ENCODE measurements at regions not wholly inside any gene's neighbourhood (a gene's known extent, or its start where the extent isn't known, plus 50 kb on each side); places are given as distances from the start of the nearest gene placed in this dataset.
"Not testable (repeated sequence)": the region's sequence is repeated elsewhere in the genome, so short reads cannot be mapped to it uniquely, and the experiment has no call there.

GRCh38 chr11:71367756-71368155 is 80.4 kb downstream of the DHCR7 start:
- TF ChIP-seq, protein P1, sequence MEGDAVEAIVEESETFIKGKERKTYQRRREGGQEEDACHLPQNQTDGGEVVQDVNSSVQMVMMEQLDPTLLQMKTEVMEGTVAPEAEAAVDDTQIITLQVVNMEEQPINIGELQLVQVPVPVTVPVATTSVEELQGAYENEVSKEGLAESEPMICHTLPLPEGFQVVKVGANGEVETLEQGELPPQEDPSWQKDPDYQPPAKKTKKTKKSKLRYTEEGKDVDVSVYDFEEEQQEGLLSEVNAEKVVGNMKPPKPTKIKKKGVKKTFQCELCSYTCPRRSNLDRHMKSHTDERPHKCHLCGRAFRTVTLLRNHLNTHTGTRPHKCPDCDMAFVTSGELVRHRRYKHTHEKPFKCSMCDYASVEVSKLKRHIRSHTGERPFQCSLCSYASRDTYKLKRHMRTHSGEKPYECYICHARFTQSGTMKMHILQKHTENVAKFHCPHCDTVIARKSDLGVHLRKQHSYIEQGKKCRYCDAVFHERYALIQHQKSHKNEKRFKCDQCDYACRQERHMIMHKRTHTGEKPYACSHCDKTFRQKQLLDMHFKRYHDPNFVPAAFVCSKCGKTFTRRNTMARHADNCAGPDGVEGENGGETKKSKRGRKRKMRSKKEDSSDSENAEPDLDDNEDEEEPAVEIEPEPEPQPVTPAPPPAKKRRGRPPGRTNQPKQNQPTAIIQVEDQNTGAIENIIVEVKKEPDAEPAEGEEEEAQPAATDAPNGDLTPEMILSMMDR (IDR thresholded peaks at IDR 0.05; ENCODE audit: insufficient read depth, low read length, poor library complexity, severe bottlenecking): no peak
- DNase-seq (ENCODE audit: low read depth): no peak
- no peaks in the 10 kb centered on the region for H3K36me3 ChIP-seq (ENCODE audit: control insufficient read depth, insufficient read depth, low read length)
- H3K4me3 ChIP-seq (ENCODE audit: low read depth, low read length): no peak overlapping the region
- peaks cover 2% of the 10 kb centered on the region for H3K27me3 ChIP-seq (ENCODE audit: control insufficient read depth, insufficient read depth, low read length)

- not testable (repeated sequence) for H3K27me3 ChIP-seq (ENCODE audit: control insufficient read depth, insufficient read depth, low read length); H3K36me3 ChIP-seq (ENCODE audit: control insufficient read depth, insufficient read depth, low read length); H3K4me3 ChIP-seq (ENCODE audit: low read depth, low read length); DNase-seq (ENCODE audit: low read depth)
Observed at GRCh38 chr11:71367276-71367675, 80.9 kb downstream of the DHCR7 start.

GRCh38 chr11:71366076-71366475 is 82.1 kb downstream of the DHCR7 start:
- H3K27me3 ChIP-seq (ENCODE audit: control insufficient read depth, insufficient read depth, low read length): peaks cover 2% of the 10 kb centered on the region
- H3K4me3 ChIP-seq (ENCODE audit: low read depth, low read length): no peak overlapping the region
- DNase-seq (ENCODE audit: low read depth): no peak
- TF ChIP-seq, protein P1 (IDR thresholded peaks at IDR 0.05; ENCODE audit: insufficient read depth, low read length, poor library complexity, severe bottlenecking): no peak
- H3K36me3 ChIP-seq (ENCODE audit: control insufficient read depth, insufficient read depth, low read length): no peaks in the 10 kb centered on the region

DNA sequence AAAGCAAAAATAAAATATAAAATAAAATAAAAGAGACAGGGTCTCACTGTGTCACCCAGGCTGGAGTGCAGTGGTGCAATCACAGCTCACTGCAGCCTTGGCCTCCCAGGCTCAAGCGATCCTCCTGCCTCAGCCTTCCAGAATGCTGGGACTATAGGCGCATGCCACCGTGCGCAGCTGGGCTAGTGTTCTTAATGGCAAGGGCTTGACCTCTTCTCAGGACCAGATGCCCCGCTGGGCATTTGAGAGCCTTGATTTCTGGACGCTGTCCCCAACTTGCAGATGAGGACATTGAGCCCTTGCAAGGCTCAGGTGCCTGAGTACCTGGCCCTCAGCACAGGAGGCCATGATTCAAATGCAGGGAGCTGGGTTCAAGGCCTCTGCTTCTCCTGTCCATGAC is 82.6 kb downstream of the DHCR7 start:
- peaks cover 2% of the 10 kb centered on the region for H3K27me3 ChIP-seq (ENCODE audit: control insufficient read depth, insufficient read depth, low read length)
- H3K4me3 ChIP-seq (ENCODE audit: low read depth, low read length): no peak overlapping the region
- H3K36me3 ChIP-seq (ENCODE audit: control insufficient read depth, insufficient read depth, low read length): no peaks in the 10 kb centered on the region
- DNase-seq (ENCODE audit: low read depth): no peak
- TF ChIP-seq, protein P1 (IDR thresholded peaks at IDR 0.05; ENCODE audit: insufficient read depth, low read length, poor library complexity, severe bottlenecking): no peak

- Histone ChIP-seq H3K36me3 (ENCODE audit: control insufficient read depth, insufficient read depth, low read length) (no peaks in the 10 kb centered on the region), H3K4me3 (ENCODE audit: low read depth, low read length) (no peak overlapping the region), H3K27me3 (ENCODE audit: control insufficient read depth, insufficient read depth, low read length) (peaks cover 2% of the 10 kb centered on the region)
- DNase-seq (ENCODE audit: low read depth): no peak
- TF ChIP-seq, protein P1 (IDR thresholded peaks at IDR 0.05; ENCODE audit: insufficient read depth, low read length, poor library complexity, severe bottlenecking): no peak
Observed at GRCh38 chr11:71364806-71365205, 83.4 kb downstream of the DHCR7 start.

DNA sequence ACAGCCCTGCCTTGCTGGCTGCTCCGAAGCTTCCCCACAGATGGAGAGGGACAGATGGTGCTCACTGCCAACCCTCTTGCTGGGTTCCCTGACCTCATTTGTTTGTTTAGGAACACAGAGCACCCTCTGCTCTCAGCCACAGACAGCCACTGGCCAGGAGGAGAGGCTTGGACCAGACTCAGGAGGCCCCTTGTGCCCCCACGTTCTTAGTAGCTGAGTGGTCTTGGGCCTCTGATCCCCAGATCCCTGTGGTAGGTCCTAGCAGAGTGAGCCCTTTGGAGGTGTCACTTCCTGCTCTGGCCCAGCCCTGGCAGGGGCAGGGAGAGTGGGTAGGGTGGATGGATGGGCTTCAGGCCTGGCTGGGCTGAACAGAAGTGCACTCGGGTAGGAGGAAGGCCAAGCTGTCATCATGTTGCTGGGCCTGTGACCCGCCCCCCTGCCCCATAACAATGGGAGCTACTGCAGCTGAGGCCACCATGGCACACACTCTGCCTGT is 84.0 kb downstream of the DHCR7 start:
- peaks cover 2% of the 10 kb centered on the region for H3K27me3 ChIP-seq (ENCODE audit: control insufficient read depth, insufficient read depth, low read length)
- H3K36me3 ChIP-seq (ENCODE audit: control insufficient read depth, insufficient read depth, low read length): no peaks in the 10 kb centered on the region
- no peak for DNase-seq (ENCODE audit: low read depth)
- no peak overlapping the region for H3K4me3 ChIP-seq (ENCODE audit: low read depth, low read length)
- TF ChIP-seq, protein P1 (IDR thresholded peaks at IDR 0.05; ENCODE audit: insufficient read depth, low read length, poor library complexity, severe bottlenecking): no peak
